ENCODE measurements at regions not wholly inside any gene's neighbourhood (a gene's known extent, or its start where the extent isn't known, plus 50 kb on each side); places are given as distances from the start of the nearest gene placed in this dataset.

DNA sequence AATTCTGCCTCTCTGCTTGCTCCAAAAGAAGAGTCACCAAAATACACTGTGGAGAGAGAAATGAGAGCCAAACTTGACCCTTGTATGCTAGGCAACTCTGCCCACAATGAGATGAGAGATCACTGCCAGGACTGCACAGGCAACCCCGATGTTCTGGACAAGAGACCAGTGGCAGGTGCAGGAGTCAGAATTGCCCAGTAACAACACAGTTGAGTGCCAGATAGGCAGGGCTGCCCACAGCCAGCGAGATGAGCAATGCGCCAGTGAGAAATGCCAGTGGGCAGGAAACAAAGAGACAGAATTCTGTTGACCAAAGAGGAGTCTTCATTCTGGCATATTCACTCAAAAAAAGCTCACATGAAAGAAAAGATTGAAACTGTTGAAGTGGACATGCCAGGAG lies 570.7 kb downstream of the CAAP1 start:
- Histone ChIP-seq H3K9me3 (ENCODE audit: control insufficient read depth in 1 of 2, low read length in 2 of 2) (no peaks in the 10 kb centered on the region), H3K36me3 (ENCODE audit: control insufficient read depth in 1 of 2, insufficient read depth in 2 of 2, low read length in 2 of 2) (no peaks in the 10 kb centered on the region), H3K4me3 (ENCODE audit: low read depth in 1 of 2, low read length in 2 of 2) (no peak overlapping the region), H3K4me1 (ENCODE audit: control insufficient read depth in 1 of 2, insufficient read depth in 2 of 2, low read length in 2 of 2) (no peaks in the 10 kb centered on the region), H3K27ac (ENCODE audit: low read depth, low read length) (no peak overlapping the region), H3K9ac (ENCODE audit: low read depth in 1 of 2, low read length in 2 of 2) (no peak overlapping the region), H3K27me3 (ENCODE audit: control insufficient read depth in 1 of 2, insufficient read depth in 2 of 2, low read length in 2 of 2) (no peaks in the 10 kb centered on the region)

DNA sequence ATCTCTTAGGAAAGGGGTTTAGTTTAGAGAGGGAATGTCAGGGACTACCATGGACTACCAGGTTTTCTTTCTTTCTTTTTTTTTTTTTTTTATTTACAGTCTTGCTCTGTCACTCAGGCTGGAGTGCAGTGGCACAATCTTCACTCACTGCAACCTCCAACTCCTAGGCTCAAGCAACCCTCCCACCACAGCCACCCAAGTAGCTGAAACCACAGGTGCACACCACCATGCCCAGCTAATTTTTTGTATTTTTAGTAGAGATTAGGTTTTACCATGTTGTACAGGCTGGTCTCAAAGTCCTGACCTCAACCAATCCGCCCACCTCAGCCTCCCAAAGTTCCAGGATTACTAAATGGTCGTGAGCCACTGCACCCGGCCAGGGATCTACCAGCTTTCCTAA lies 572.7 kb downstream of the CAAP1 start:
- Histone ChIP-seq H3K9ac (ENCODE audit: low read depth in 1 of 2, low read length in 2 of 2) (no peak overlapping the region), H3K4me3 (ENCODE audit: low read depth in 1 of 2, low read length in 2 of 2) (no peak overlapping the region), H3K36me3 (ENCODE audit: control insufficient read depth in 1 of 2, insufficient read depth in 2 of 2, low read length in 2 of 2) (no peaks in the 10 kb centered on the region), H3K27me3 (ENCODE audit: control insufficient read depth in 1 of 2, insufficient read depth in 2 of 2, low read length in 2 of 2) (no peaks in the 10 kb centered on the region), H3K27ac (ENCODE audit: low read depth, low read length) (no peak overlapping the region), H3K9me3 (ENCODE audit: control insufficient read depth in 1 of 2, low read length in 2 of 2) (no peaks in the 10 kb centered on the region), H3K4me1 (ENCODE audit: control insufficient read depth in 1 of 2, insufficient read depth in 2 of 2, low read length in 2 of 2) (no peaks in the 10 kb centered on the region)

DNA sequence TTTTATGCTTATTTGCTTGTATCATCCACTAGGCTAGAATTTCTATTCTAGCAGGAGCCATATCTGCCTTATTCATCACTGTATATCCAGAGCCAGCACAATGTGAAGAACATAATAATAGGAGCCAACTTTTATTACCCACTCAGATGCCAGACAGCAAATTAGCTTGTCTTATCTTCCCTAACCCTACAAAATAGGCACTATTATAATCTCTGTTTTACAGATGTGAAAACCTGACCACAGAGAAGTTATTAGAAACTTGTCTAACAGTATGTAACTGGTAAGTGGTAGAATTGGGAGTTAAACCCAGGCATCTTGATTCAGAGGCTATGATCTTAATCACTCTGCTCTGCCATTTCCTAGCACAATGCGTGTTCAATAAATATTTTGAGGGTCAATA lies 579.5 kb downstream of the CAAP1 start:
- Histone ChIP-seq H3K9me3 (ENCODE audit: control insufficient read depth in 1 of 2, low read length in 2 of 2) (no peaks in the 10 kb centered on the region), H3K9ac (ENCODE audit: low read depth in 1 of 2, low read length in 2 of 2) (no peak overlapping the region), H3K36me3 (ENCODE audit: control insufficient read depth in 1 of 2, insufficient read depth in 2 of 2, low read length in 2 of 2) (no peaks in the 10 kb centered on the region), H3K27ac (ENCODE audit: low read depth, low read length) (no peak overlapping the region), H3K4me1 (ENCODE audit: control insufficient read depth in 1 of 2, insufficient read depth in 2 of 2, low read length in 2 of 2) (no peaks in the 10 kb centered on the region), H3K4me3 (ENCODE audit: low read depth in 1 of 2, low read length in 2 of 2) (no peak overlapping the region), H3K27me3 (ENCODE audit: control insufficient read depth in 1 of 2, insufficient read depth in 2 of 2, low read length in 2 of 2) (no peaks in the 10 kb centered on the region)

DNA sequence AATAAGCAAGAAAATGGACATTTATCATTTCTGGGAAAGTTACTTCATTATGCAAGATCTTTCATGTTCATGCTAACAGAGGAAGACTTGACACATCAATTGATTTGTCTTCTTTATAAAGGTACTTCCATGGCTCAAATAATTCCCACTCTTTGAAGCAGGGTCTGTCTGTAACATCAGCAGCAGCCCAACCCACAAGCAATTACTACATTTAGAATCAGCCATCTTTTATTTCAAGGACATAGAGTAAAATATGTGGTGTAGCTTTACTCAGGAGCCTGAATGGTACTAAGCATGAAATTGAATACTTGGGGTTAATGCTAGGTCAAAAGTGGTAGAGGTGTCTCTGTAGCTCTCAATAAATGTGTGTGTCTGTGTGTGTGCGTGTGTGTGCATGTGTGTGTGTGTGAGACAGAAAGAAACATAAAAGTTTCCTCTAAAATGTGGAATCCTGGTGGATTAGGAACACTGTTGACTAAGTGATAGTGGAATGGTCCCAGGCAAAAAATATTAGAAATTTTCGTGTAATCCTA lies 581.1 kb downstream of the CAAP1 start:
- Histone ChIP-seq H3K36me3 (ENCODE audit: control insufficient read depth in 1 of 2, insufficient read depth in 2 of 2, low read length in 2 of 2) (no peaks in the 10 kb centered on the region), H3K4me3 (ENCODE audit: low read depth in 1 of 2, low read length in 2 of 2) (no peak overlapping the region), H3K27ac (ENCODE audit: low read depth, low read length) (no peak overlapping the region), H3K9me3 (ENCODE audit: control insufficient read depth in 1 of 2, low read length in 2 of 2) (no peaks in the 10 kb centered on the region), H3K4me1 (ENCODE audit: control insufficient read depth in 1 of 2, insufficient read depth in 2 of 2, low read length in 2 of 2) (no peaks in the 10 kb centered on the region), H3K27me3 (ENCODE audit: control insufficient read depth in 1 of 2, insufficient read depth in 2 of 2, low read length in 2 of 2) (no peaks in the 10 kb centered on the region), H3K9ac (ENCODE audit: low read depth in 1 of 2, low read length in 2 of 2) (no peak overlapping the region)

DNA sequence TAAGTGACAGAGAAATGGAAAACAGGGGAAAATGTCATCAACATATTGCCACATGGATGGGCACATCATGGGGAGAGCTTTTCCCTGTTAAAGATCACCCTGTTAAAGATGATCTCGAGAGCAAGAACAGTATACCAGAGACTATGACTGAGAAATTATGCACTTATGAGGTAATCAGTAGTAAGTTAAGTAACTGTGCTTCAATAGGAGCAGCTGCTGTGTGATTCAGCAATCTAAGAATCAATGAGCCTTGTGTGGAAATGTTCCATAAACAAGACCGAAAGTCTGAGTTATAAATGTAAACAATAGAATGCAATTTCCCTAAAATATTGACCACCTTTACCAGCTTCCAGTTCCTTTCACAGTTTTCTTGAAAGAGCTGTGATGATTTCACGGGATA lies 582.3 kb downstream of the CAAP1 start:
- no peaks in the 10 kb centered on the region for H3K36me3 ChIP-seq (ENCODE audit: control insufficient read depth in 1 of 2, insufficient read depth in 2 of 2, low read length in 2 of 2)
- no peak overlapping the region for H3K27ac ChIP-seq (ENCODE audit: low read depth, low read length)
- no peak overlapping the region for H3K9ac ChIP-seq (ENCODE audit: low read depth in 1 of 2, low read length in 2 of 2)
- H3K4me1 ChIP-seq (ENCODE audit: control insufficient read depth in 1 of 2, insufficient read depth in 2 of 2, low read length in 2 of 2) = no peaks in the 10 kb centered on the region
- H3K9me3 ChIP-seq (ENCODE audit: control insufficient read depth in 1 of 2, low read length in 2 of 2) = no peaks in the 10 kb centered on the region
- no peaks in the 10 kb centered on the region for H3K27me3 ChIP-seq (ENCODE audit: control insufficient read depth in 1 of 2, insufficient read depth in 2 of 2, low read length in 2 of 2)
- H3K4me3 ChIP-seq (ENCODE audit: low read depth in 1 of 2, low read length in 2 of 2) = no peak overlapping the region

DNA sequence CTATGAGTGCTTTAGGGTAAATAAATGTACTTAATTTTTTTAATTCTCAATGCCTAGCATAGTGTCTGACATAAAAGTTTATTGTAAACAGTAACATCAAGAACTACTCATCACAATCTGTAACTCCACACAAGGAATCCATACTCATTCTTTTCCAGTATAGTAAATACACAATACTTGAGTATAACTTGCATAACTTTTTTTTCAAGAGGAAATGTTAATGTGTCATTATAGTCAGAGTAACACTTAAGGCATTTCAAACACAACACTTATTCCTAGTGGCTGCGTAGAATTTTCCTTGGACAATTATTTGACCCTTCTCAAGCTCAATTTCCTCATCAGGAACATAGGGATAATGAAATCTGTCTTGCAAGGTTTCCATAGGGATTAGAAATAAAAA lies 584.3 kb downstream of the CAAP1 start:
- Histone ChIP-seq H3K27ac (ENCODE audit: low read depth, low read length) (no peak overlapping the region), H3K9ac (ENCODE audit: low read depth in 1 of 2, low read length in 2 of 2) (no peak overlapping the region), H3K4me3 (ENCODE audit: low read depth in 1 of 2, low read length in 2 of 2) (no peak overlapping the region), H3K4me1 (ENCODE audit: control insufficient read depth in 1 of 2, insufficient read depth in 2 of 2, low read length in 2 of 2) (no peaks in the 10 kb centered on the region), H3K36me3 (ENCODE audit: control insufficient read depth in 1 of 2, insufficient read depth in 2 of 2, low read length in 2 of 2) (no peaks in the 10 kb centered on the region), H3K27me3 (ENCODE audit: control insufficient read depth in 1 of 2, insufficient read depth in 2 of 2, low read length in 2 of 2) (no peaks in the 10 kb centered on the region), H3K9me3 (ENCODE audit: control insufficient read depth in 1 of 2, low read length in 2 of 2) (no peaks in the 10 kb centered on the region)

DNA sequence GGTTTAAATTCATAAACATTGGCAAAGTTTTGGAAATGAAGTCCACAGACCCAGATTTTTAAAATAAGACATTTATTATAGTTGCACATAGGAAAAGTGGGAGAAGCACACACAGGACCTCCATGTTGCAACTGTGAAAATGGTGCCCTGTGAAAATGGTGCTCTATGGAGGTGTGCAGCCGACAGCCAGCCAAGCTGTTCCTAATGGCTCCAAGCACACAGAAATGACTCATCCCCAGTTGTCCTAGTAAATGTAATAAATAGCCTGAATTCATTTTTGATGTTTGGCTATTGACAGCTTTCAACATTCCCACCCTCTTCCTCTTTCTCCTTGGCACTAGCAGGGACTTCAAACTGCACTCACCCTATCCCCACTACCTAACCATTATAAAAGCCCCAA lies 590.9 kb downstream of the CAAP1 start:
- Histone ChIP-seq H3K27ac (ENCODE audit: low read depth, low read length) (no peak overlapping the region), H3K36me3 (ENCODE audit: control insufficient read depth in 1 of 2, insufficient read depth in 2 of 2, low read length in 2 of 2) (no peaks in the 10 kb centered on the region), H3K9ac (ENCODE audit: low read depth in 1 of 2, low read length in 2 of 2) (no peak overlapping the region), H3K27me3 (ENCODE audit: control insufficient read depth in 1 of 2, insufficient read depth in 2 of 2, low read length in 2 of 2) (no peaks in the 10 kb centered on the region), H3K4me1 (ENCODE audit: control insufficient read depth in 1 of 2, insufficient read depth in 2 of 2, low read length in 2 of 2) (no peaks in the 10 kb centered on the region), H3K9me3 (ENCODE audit: control insufficient read depth in 1 of 2, low read length in 2 of 2) (no peaks in the 10 kb centered on the region), H3K4me3 (ENCODE audit: low read depth in 1 of 2, low read length in 2 of 2) (no peak overlapping the region)

DNA sequence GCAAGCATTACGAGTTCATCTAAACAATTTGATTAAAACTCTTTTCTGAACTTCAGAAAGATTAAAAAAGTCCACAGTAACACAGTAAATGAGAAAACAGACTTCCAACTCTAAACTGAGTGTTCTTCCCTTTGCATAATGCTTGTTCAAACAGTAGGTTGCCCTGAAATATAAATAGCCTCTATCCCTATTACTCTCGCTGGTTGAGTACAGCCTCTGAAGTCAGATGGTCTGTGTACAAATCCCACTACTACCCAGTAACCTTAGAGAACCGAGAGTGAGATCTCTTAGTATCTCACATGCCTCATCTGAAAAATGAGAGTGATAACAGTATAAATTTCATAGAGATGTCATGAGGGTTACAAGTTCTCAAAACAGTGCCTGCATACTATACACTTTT lies 591.6 kb downstream of the CAAP1 start:
- H3K27me3 ChIP-seq (ENCODE audit: control insufficient read depth in 1 of 2, insufficient read depth in 2 of 2, low read length in 2 of 2) = no peaks in the 10 kb centered on the region
- no peak overlapping the region for H3K27ac ChIP-seq (ENCODE audit: low read depth, low read length)
- H3K4me1 ChIP-seq (ENCODE audit: control insufficient read depth in 1 of 2, insufficient read depth in 2 of 2, low read length in 2 of 2) = no peaks in the 10 kb centered on the region
- no peaks in the 10 kb centered on the region for H3K36me3 ChIP-seq (ENCODE audit: control insufficient read depth in 1 of 2, insufficient read depth in 2 of 2, low read length in 2 of 2)
- H3K9me3 ChIP-seq (ENCODE audit: control insufficient read depth in 1 of 2, low read length in 2 of 2) = no peaks in the 10 kb centered on the region
- H3K4me3 ChIP-seq (ENCODE audit: low read depth in 1 of 2, low read length in 2 of 2) = no peak overlapping the region
- H3K9ac ChIP-seq (ENCODE audit: low read depth in 1 of 2, low read length in 2 of 2) = no peak overlapping the region

DNA sequence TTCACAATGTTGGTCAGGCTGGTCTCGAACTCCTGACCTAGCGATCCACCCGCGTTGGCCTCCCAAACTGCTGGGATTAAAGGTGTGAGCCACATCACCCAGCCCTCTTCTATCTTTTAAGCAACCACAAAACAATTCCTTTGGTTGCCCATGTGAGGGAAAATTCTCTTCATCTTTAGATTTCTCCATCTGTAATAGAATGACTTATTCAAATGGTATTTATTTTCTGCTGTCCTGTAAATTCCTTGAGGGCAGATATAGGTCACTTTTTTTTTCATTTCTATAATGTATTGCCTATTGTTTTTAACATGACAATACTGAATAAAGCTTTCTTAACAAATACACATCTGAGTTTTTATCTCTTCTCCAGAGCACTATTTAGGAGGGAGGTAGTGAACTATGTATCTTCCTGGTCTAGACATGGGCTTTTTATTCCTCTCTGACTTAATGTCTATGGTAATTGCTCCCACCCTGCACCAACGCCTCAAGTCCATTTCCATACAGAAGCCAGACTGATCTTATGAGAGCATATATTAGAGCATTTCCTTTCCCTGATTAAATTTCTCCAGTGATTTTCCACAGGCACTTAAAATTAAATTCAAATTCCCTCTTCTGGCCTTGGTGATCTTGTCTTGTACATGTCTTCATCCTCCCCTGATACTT lies 595.6 kb downstream of the CAAP1 start:
- Histone ChIP-seq H3K27ac (ENCODE audit: low read depth, low read length) (no peak overlapping the region), H3K4me1 (ENCODE audit: control insufficient read depth in 1 of 2, insufficient read depth in 2 of 2, low read length in 2 of 2) (no peaks in the 10 kb centered on the region), H3K4me3 (ENCODE audit: low read depth in 1 of 2, low read length in 2 of 2) (no peak overlapping the region), H3K9ac (ENCODE audit: low read depth in 1 of 2, low read length in 2 of 2) (no peak overlapping the region), H3K27me3 (ENCODE audit: control insufficient read depth in 1 of 2, insufficient read depth in 2 of 2, low read length in 2 of 2) (no peaks in the 10 kb centered on the region), H3K36me3 (ENCODE audit: control insufficient read depth in 1 of 2, insufficient read depth in 2 of 2, low read length in 2 of 2) (no peaks in the 10 kb centered on the region), H3K9me3 (ENCODE audit: control insufficient read depth in 1 of 2, low read length in 2 of 2) (peaks cover 0 to 5% of the 10 kb centered on the region in 2 donors)

DNA sequence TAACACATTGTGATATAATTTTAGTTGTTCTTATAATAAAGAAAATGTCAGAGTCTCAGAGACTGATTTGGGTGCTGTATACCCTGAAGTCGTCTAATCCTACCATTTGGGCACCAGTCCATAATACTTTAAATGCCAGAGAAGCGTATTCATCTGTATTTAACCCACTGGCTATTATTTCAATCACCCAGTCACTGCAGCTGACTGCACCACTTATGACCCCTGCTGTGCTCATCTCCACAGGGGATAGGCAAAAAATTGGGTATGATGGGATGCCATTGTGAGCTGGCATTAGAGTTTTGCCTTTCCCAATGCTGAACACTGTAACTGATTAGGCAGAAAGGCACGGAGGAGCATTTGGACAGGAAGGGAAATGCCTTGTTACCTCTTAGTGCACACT lies 599.7 kb downstream of the CAAP1 start:
- Histone ChIP-seq H3K36me3 (ENCODE audit: control insufficient read depth in 1 of 2, insufficient read depth in 2 of 2, low read length in 2 of 2) (no peaks in the 10 kb centered on the region), H3K27ac (ENCODE audit: low read depth, low read length) (no peak overlapping the region), H3K4me3 (ENCODE audit: low read depth in 1 of 2, low read length in 2 of 2) (no peak overlapping the region), H3K27me3 (ENCODE audit: control insufficient read depth in 1 of 2, insufficient read depth in 2 of 2, low read length in 2 of 2) (no peaks in the 10 kb centered on the region), H3K9me3 (ENCODE audit: control insufficient read depth in 1 of 2, low read length in 2 of 2) (peaks cover 0 to 9% of the 10 kb centered on the region in 2 donors), H3K9ac (ENCODE audit: low read depth in 1 of 2, low read length in 2 of 2) (no peak overlapping the region), H3K4me1 (ENCODE audit: control insufficient read depth in 1 of 2, insufficient read depth in 2 of 2, low read length in 2 of 2) (no peaks in the 10 kb centered on the region)

Measured in duodenal mucosa (tissue), 2 donors.